ENCODE measurements at regions not wholly inside any gene's neighbourhood (a gene's known extent, or its start where the extent isn't known, plus 50 kb on each side); places are given as distances from the start of the nearest gene placed in this dataset.

DNA sequence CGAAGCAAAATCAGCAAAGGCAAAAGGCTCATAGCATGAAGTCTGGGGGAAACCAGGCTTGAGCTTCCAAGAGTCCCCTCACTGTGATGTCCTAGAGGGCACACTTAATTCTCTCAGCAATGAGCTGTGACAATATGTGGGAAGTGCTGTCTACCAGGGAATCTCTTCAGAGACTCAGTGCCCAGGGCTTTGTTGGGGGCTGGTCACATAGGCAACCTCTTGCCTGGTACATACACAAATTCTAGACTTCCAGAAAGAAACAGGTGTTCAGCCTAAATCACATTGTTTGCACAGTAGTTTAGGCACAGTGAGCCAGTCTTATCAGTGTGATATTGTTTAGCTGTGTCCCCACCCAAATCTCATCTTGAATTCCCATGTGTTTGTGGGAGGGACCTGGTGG, 400.5 kb downstream of the PRDM2 start:
- CTCF ChIA-PET: no interaction called here
- FAIRE-seq: no peak
- Histone ChIP-seq H3K27ac (no peak overlapping the region), H3K4me3 (no peak overlapping the region), H3K9me3 (no peaks in the 10 kb centered on the region), H3K4me1 (no peaks in the 10 kb centered on the region), H3K4me2 (no peak overlapping the region)
- POLR2A ChIA-PET: no interaction called here
- TF ChIP-seq ZSCAN20 (CRISPR knock-in tag; IDR thresholded peaks at IDR 0.05): no peak
- no peak for TF ChIP-seq CBX8 (IDR thresholded peaks at IDR 0.05)
- TF ChIP-seq, protein P1, sequence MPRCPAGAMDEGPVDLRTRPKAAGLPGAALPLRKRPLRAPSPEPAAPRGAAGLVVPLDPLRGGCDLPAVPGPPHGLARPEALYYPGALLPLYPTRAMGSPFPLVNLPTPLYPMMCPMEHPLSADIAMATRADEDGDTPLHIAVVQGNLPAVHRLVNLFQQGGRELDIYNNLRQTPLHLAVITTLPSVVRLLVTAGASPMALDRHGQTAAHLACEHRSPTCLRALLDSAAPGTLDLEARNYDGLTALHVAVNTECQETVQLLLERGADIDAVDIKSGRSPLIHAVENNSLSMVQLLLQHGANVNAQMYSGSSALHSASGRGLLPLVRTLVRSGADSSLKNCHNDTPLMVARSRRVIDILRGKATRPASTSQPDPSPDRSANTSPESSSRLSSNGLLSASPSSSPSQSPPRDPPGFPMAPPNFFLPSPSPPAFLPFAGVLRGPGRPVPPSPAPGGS (IDR thresholded peaks at IDR 0.05): no peak
- no peak for TF ChIP-seq CHD2 (IDR thresholded peaks at IDR 0.05; ENCODE audit: low read length, partially characterized antibody)
- TF ChIP-seq, protein P2, sequence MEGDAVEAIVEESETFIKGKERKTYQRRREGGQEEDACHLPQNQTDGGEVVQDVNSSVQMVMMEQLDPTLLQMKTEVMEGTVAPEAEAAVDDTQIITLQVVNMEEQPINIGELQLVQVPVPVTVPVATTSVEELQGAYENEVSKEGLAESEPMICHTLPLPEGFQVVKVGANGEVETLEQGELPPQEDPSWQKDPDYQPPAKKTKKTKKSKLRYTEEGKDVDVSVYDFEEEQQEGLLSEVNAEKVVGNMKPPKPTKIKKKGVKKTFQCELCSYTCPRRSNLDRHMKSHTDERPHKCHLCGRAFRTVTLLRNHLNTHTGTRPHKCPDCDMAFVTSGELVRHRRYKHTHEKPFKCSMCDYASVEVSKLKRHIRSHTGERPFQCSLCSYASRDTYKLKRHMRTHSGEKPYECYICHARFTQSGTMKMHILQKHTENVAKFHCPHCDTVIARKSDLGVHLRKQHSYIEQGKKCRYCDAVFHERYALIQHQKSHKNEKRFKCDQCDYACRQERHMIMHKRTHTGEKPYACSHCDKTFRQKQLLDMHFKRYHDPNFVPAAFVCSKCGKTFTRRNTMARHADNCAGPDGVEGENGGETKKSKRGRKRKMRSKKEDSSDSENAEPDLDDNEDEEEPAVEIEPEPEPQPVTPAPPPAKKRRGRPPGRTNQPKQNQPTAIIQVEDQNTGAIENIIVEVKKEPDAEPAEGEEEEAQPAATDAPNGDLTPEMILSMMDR (IDR thresholded peaks at IDR 0.05): no peak
- TF ChIP-seq TFCP2L1 (CRISPR knock-in tag; IDR thresholded peaks at IDR 0.05): no peak
- TF ChIP-seq HEYL (CRISPR knock-in tag; IDR thresholded peaks at IDR 0.05): no peak
- no peak for TF ChIP-seq POLR2AphosphoS2 (conservative IDR thresholded peaks at IDR 0.05; ENCODE audit: low read length)
- TF ChIP-seq KDM1A (IDR thresholded peaks at IDR 0.05; ENCODE audit: low read depth): no peak
- TF ChIP-seq FOSB (CRISPR knock-in tag; IDR thresholded peaks at IDR 0.05): no peak
- TF ChIP-seq ESRRA (IDR thresholded peaks at IDR 0.05; ENCODE audit: borderline replicate concordance, low read length): no peak
- TF ChIP-seq CBX2 (IDR thresholded peaks at IDR 0.05; ENCODE audit: borderline replicate concordance, low read depth): no peak
- no peak for ATAC-seq
- 20% methylated on average over 1 of the region's 1 CpG for WGBS (ENCODE audit: missing lambda C conversion rate)
- DNase-seq (ENCODE audit: low read depth in 1 of 2, low spot score in 1 of 2): no peak

DNA sequence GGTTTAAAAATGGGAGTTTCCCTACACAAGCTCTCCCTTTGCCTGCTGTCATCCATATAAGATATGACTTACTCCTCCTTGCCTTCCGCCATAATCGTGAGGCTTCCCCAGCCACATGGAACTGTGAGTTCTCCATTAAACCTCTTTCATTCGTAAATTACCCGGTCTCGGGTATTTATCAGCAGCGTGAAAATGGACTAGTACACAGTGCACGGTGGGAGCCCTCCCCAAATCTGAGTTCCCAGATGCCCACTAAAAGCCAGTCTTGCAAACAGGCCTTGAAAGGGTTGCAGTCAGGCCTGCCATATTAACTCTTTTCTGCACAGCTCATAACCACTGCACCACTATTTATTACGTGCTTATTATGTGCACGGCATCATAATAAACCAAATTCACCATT, 400.9 kb downstream of the PRDM2 start:
- no peaks in the 10 kb centered on the region for H3K4me1 ChIP-seq
- ATAC-seq (no peak), DNase-seq (ENCODE audit: low read depth in 1 of 2, low spot score in 1 of 2) (no peak), FAIRE-seq (no peak)
- 39% methylated on average over 9 of the region's 9 CpGs for WGBS (ENCODE audit: missing lambda C conversion rate)
- CTCF ChIA-PET: interaction anchor here (0.5 kb wide), 1 partner anchor 36 kb away, joined by 3 read pairs; no protein-coding TSS in a partner anchor
- no peak overlapping the region for H3K4me2 ChIP-seq
- H3K9me3 ChIP-seq: no peaks in the 10 kb centered on the region
- POLR2A ChIA-PET: no interaction called here
- H3K4me3 ChIP-seq: no peak overlapping the region
- H3K27ac ChIP-seq: no peak overlapping the region
- TF ChIP-seq, protein P3, sequence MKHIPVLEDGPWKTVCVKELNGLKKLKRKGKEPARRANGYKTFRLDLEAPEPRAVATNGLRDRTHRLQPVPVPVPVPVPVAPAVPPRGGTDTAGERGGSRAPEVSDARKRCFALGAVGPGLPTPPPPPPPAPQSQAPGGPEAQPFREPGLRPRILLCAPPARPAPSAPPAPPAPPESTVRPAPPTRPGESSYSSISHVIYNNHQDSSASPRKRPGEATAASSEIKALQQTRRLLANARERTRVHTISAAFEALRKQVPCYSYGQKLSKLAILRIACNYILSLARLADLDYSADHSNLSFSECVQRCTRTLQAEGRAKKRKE (CRISPR knock-in tag; IDR thresholded peaks at IDR 0.05; ENCODE audit: low read depth): no peak
- TF ChIP-seq CBX8 (IDR thresholded peaks at IDR 0.05): no peak
- TF ChIP-seq ZNF302 (CRISPR knock-in tag; IDR thresholded peaks at IDR 0.05): no peak
- TF ChIP-seq PHF8 (IDR thresholded peaks at IDR 0.05; ENCODE audit: borderline replicate concordance, low read depth): no peak

DNA sequence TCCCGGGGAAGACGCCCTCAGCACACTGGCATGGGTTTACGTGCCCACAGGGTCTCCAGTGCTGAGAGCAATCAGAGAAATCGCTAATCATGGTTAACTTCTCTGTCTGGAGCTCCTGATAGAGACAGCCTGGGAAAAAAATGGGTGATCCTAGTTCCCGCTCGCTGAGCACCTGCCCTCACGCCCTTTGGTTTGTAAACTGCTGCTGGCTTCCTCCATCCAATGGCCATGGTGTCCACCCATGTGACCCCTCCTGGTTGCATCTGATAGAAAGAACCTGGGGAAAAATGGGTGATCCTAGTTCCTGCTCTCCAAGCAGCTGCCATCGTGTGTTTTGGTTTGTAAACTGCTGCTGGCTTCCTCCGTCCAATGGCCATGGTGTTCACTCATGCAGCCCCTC, 402.2 kb downstream of the PRDM2 start:
- 22% methylated on average over 8 of the region's 9 CpGs for WGBS (ENCODE audit: missing lambda C conversion rate)
- no peak for ATAC-seq
- no peaks in the 10 kb centered on the region for H3K9me3 ChIP-seq
- ChIA-PET CTCF (no interaction called here), POLR2A (no interaction called here)
- no peak for DNase-seq (ENCODE audit: low read depth in 1 of 2, low spot score in 1 of 2)
- no peak for FAIRE-seq
- no peak for TF ChIP-seq CEBPB (IDR thresholded peaks at IDR 0.05)
- TF ChIP-seq, protein P4, sequence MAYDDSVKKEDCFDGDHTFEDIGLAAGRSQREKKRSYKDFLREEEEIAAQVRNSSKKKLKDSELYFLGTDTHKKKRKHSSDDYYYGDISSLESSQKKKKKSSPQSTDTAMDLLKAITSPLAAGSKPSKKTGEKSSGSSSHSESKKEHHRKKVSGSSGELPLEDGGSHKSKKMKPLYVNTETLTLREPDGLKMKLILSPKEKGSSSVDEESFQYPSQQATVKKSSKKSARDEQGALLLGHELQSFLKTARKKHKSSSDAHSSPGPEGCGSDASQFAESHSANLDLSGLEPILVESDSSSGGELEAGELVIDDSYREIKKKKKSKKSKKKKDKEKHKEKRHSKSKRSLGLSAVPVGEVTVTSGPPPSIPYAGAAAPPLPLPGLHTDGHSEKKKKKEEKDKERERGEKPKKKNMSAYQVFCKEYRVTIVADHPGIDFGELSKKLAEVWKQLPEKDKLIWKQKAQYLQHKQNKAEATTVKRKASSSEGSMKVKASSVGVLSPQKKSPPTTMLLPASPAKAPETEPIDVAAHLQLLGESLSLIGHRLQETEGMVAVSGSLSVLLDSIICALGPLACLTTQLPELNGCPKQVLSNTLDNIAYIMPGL (CRISPR knock-in tag; IDR thresholded peaks at IDR 0.05; ENCODE audit: borderline replicate concordance): no peak
- TF ChIP-seq, protein P5, sequence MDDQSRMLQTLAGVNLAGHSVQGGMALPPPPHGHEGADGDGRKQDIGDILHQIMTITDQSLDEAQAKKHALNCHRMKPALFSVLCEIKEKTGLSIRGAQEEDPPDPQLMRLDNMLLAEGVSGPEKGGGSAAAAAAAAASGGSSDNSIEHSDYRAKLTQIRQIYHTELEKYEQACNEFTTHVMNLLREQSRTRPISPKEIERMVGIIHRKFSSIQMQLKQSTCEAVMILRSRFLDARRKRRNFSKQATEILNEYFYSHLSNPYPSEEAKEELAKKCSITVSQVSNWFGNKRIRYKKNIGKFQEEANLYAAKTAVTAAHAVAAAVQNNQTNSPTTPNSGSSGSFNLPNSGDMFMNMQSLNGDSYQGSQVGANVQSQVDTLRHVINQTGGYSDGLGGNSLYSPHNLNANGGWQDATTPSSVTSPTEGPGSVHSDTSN (IDR thresholded peaks at IDR 0.05): no peak
- TF ChIP-seq GATA3 (IDR thresholded peaks at IDR 0.05; ENCODE audit: borderline replicate concordance): no peak
- H3K4me1 ChIP-seq: no peaks in the 10 kb centered on the region
- H3K4me2 ChIP-seq: no peak overlapping the region
- H3K4me3 ChIP-seq: no peak overlapping the region
- H3K27ac ChIP-seq: no peak overlapping the region
